ENCODE measurements at regions not wholly inside any gene's neighbourhood (a gene's known extent, or its start where the extent isn't known, plus 50 kb on each side); places are given as distances from the start of the nearest gene placed in this dataset.
"Not testable (repeated sequence)": the region's sequence is repeated elsewhere in the genome, so short reads cannot be mapped to it uniquely, and the experiment has no call there.

DNA sequence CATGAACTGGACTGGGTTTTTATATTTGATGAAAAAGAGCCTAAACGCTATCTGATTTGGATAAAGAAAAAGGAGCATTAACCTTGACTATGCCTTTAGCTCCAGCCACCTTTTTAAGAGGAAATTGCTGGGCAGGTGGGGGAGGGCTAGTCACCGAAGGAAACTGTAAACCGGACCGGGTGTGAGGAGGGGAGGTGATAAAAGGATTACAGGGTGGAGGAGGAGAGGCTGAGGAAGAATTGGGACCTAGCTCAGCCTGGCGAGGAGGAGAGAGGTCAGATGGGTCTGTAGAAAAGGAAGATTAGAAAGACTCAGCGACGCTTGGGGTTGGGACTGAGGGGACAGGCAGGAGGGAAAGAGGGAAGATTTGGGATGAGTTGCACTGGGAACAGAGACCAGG is 118.4 kb downstream of the PCDH10 start:
- H3K27ac Mint-ChIP-seq; H3K4me1 Mint-ChIP-seq; H3K27me3 Mint-ChIP-seq; DNase-seq; intact Hi-C loops (cut with micrococcal nuclease); H3K36me3 Mint-ChIP-seq (ENCODE audit: low read depth); H3K9me3 Mint-ChIP-seq; H3K4me3 Mint-ChIP-seq: not testable (repeated sequence)

DNA sequence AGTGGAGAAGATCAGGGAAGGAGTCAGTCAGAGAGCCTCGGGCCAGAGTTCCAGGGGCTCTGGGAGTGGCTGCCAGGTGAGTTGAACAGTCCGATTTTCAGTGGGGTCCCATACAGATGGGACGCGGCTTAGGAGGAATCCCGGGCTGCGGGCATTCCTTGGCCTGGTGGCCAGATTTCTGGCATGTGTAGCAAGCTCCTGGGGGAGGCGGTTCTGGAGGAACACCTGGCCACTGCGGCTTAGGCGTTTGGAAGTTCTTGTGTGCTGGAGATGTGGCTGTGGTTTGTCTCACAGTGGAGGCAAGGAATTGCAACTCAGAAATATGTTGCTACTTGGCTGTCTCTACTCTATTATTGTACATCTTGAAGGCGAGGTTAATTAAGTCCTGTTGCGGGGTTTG is 117.9 kb downstream of the PCDH10 start:
- H3K4me3 Mint-ChIP-seq; intact Hi-C loops (cut with micrococcal nuclease); H3K9me3 Mint-ChIP-seq; H3K27ac Mint-ChIP-seq; H3K4me1 Mint-ChIP-seq; H3K36me3 Mint-ChIP-seq (ENCODE audit: low read depth); H3K27me3 Mint-ChIP-seq; DNase-seq: not testable (repeated sequence)

DNA sequence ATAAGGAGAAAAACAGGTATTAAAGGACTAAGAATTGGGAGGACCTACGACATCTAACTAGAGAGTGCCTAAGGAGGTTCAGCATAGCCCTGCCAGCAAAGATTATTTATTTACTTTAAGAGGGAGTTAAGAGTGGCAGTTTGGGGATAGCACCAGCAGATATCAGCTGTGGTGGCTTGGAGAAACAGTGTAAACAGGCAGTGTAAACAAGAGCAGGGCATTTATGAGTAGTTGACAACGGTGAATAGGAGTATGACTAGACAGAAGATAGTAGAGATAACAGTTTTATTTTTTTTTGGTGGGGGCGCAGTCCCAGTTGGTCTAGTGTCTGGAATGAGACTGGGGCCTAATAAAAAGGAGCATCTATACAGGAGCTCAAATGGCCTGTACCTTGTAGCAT is 115.2 kb downstream of the PCDH10 start:
- H3K27me3 Mint-ChIP-seq; intact Hi-C loops (cut with micrococcal nuclease); H3K9me3 Mint-ChIP-seq: not testable (repeated sequence)

DNA sequence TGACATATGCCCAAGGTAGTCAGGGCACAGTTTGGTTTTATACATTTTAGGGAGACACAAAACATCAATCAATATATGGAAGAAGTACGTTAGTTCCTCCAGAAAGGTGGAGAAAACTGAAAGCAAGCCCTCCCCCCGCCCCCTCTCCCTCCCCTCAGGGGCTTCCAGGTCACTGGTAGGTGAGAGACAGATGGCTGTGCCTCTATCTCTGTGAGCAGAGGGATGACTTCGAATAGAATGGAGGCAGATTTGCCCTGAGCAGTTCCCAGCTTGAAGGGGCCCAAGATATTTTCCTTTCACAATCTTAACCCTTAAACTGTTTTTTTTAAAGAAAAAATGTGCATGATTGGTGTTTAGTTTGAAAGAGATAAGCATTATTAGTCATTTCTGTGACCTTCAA is 114.0 kb downstream of the PCDH10 start:
- Mint-ChIP-seq H3K36me3 (ENCODE audit: low read depth) (no peaks in the 10 kb centered on the region), H3K4me3 (no peak overlapping the region), H3K4me1 (no peaks in the 10 kb centered on the region), H3K27ac (no peak overlapping the region), H3K9me3 (no peaks in the 10 kb centered on the region), H3K27me3 (no peaks in the 10 kb centered on the region)
- no peak for DNase-seq
- intact Hi-C loops (cut with micrococcal nuclease) = no loop called here

More for the DNA sequence above, 115.2 kb downstream of the PCDH10 start:
- H3K4me1 Mint-ChIP-seq; H3K4me3 Mint-ChIP-seq; H3K27ac Mint-ChIP-seq; DNase-seq; H3K36me3 Mint-ChIP-seq (ENCODE audit: low read depth): not testable (repeated sequence)

DNA sequence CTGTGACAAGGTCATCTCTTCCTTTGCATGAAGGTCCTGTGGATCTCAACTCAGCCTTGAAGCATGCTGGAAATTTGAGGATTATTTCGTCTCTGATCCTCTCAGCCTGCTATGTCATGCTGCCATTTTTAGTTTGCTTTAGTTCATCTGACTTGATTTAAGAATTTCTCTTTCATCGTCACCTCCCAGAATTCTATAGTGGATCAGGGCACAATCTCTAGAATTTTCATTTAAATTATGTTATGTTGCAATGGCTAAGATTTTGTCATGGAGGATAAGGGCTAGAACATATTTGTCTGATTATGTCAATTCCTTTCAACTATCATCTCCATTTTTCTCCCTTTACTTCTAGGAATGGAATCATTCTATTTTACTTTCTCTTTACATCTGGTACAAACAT is 98.8 kb downstream of the PCDH10 start:
- intact Hi-C loops (cut with micrococcal nuclease) = no loop called here
- Mint-ChIP-seq H3K36me3 (ENCODE audit: low read depth) (no peaks in the 10 kb centered on the region), H3K4me3 (no peak overlapping the region), H3K27me3 (no peaks in the 10 kb centered on the region), H3K4me1 (no peaks in the 10 kb centered on the region), H3K27ac (no peak overlapping the region), H3K9me3 (no peaks in the 10 kb centered on the region)
- DNase-seq = no peak

DNA sequence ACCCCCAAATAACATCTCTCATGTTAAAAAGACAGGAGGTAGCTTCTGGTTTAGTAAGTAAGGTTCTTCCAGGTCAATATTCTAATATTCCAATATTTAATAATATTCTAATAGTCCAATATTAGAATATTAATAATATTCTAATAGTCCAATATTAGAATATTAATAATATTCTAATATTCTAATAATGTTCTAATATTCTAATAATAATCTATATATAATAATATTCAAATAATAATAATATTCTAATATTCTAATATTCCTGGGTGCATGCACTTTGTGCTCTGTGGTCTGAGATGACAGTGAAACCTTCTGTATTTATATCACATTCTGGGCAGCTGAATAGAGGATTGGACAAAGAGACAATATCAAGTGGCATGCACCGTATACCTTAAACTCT is 96.1 kb downstream of the PCDH10 start:
- Mint-ChIP-seq H3K27me3 (no peaks in the 10 kb centered on the region), H3K36me3 (ENCODE audit: low read depth) (no peaks in the 10 kb centered on the region), H3K27ac (no peak overlapping the region), H3K4me3 (no peak overlapping the region), H3K9me3 (no peaks in the 10 kb centered on the region), H3K4me1 (no peaks in the 10 kb centered on the region)
- intact Hi-C loops (cut with micrococcal nuclease) = no loop called here
- DNase-seq = no peak
